ENCODE measurements at regions not wholly inside any gene's neighbourhood (a gene's known extent, or its start where the extent isn't known, plus 50 kb on each side); places are given as distances from the start of the nearest gene placed in this dataset.

GRCh38 chr2:185240796-185241195 is 497.8 kb upstream of the FSIP2 start (continued):
- TF ChIP-seq CHD7 (IDR thresholded peaks at IDR 0.05; ENCODE audit: insufficient replicate concordance, low read length) (no peak), RNF2 (IDR thresholded peaks at IDR 0.05; ENCODE audit: borderline replicate concordance, low read depth, low read length, missing control alignments, poor library complexity, severe bottlenecking) (no peak), RFX5 (IDR thresholded peaks at IDR 0.05; ENCODE audit: borderline replicate concordance, low read depth, low read length) (no peak)

Data from H1 (cell line).